K562 (cell line): ENCODE measurements at regions not wholly inside any gene's neighbourhood (a gene's known extent, or its start where the extent isn't known, plus 50 kb on each side); places are given as distances from the start of the nearest gene placed in this dataset.

Experiments
- ATAC-seq: fragments of 200-7000 bp; cut with Tn5 transposase; 3 replicates; pipeline ENCODE4 v1.9.1; 2020; ENCODE audit warnings: moderate library complexity
- BruUV-seq: library from RNA; stranded (reverse); fragments of 400-500 nt; replicated peaks from 2 replicates; lab custom pipeline; 2021; lab: Mats Ljungman, UMichigan
- CTCF ChIA-PET: fragments of 300-600 bp; formaldehyde crosslinking; extraction: SDS; loops from one replicate; lab custom pipeline; 2021; ENCODE audit warnings: low intra/inter-chr PET ratio; lab: Yijun Ruan, JAX
- POLR2A ChIA-PET: fragments of 300-600, 350-650 bp; sonication (Branson Sonifier 250); formaldehyde crosslinking; extraction: SDS; loops from one replicate; lab custom pipeline; 2021; ENCODE audit warnings: antibody characterized with exemption, inconsistent platforms; lab: Yijun Ruan, JAX
- DNase-seq, 4 experiments: peaks; one replicate each; pipeline versions ENCODE4 v3.0.0 to v3.0.0-alpha.2; 2011 to 2018; ENCODE audit warnings: low spot score in 3 of 4, mixed read lengths in 3 of 4; ENCODE audit errors: extremely low read depth in 1 of 4
- FAIRE-seq: peaks from 2 replicates; lab custom pipeline; 2011; peaks lifted over from hg19 to GRCh38; lab: Jason Lieb, UNC
- H2AFZ ChIP-seq: 2 replicates; pipeline ENCODE4 v1.6.0; 2011; ENCODE audit warnings: low read depth, low read length, control low read depth, inconsistent platforms
- H3K27ac ChIP-seq: fragments of 200-600 bp; 3 replicates; pipeline ENCODE4 v1.8.0; 2011; ENCODE audit warnings: low read depth, mild to moderate bottlenecking, control low read depth, inconsistent platforms, low read length, moderate library complexity, mixed read lengths; ENCODE audit errors: extremely low read depth
- H3K27me3 ChIP-seq, 2 experiments: fragments of 300-600 bp in 1 of 2; 2 replicates in 1 of 2; 3 replicates in 1 of 2; pipeline versions ENCODE4 v1.6.0 to v1.8.0; 2011; ENCODE audit warnings: inconsistent platforms in 2 of 2, low read length in 2 of 2, mild to moderate bottlenecking in 1 of 2, mixed read lengths in 1 of 2, moderate library complexity in 1 of 2; ENCODE audit not compliant: control insufficient read depth in 2 of 2, insufficient read depth in 2 of 2
- H3K36me3 ChIP-seq: fragments of 300-600 bp; 3 replicates; pipeline ENCODE4 v1.8.0; 2011; ENCODE audit warnings: mild to moderate bottlenecking, low read length, inconsistent platforms; ENCODE audit not compliant: control insufficient read depth, insufficient read depth
- H3K4me1 ChIP-seq, 2 experiments: fragments of 200-600 bp in 1 of 2; replicated peaks in 1 of 2; 2 replicates in 1 of 2; 3 replicates in 1 of 2; pipeline versions ENCODE4 v1.5.1 to v1.8.0; 2011; ENCODE audit warnings: inconsistent platforms in 2 of 2, low read length in 2 of 2, mild to moderate bottlenecking in 1 of 2, mixed read lengths in 1 of 2, moderate library complexity in 1 of 2; ENCODE audit not compliant: control insufficient read depth in 2 of 2, insufficient read depth in 2 of 2
- H3K4me2 ChIP-seq: 2 replicates; pipeline ENCODE4 v1.6.1; 2011; ENCODE audit warnings: low read length, control low read depth, inconsistent platforms, mixed read lengths; ENCODE audit not compliant: insufficient read depth
- H3K4me3 ChIP-seq: fragments of 200-600 bp; sonication (generic), shearing (Covaris generic); 2 replicates; pipeline ENCODE4 v1.5.1; 2016; ENCODE audit warnings: control low read depth, inconsistent platforms
- H3K79me2 ChIP-seq: fragments of 200-600 bp; 3 replicates; pipeline ENCODE4 v1.8.0; 2011; ENCODE audit warnings: low read length, inconsistent platforms; ENCODE audit not compliant: control insufficient read depth, insufficient read depth
- H3K9ac ChIP-seq, 2 experiments: 2 replicates each; pipeline versions ENCODE4 v1.6.0 to v1.6.1; 2011; ENCODE audit warnings: low read depth in 2 of 2, low read length in 2 of 2, control low read depth in 1 of 2, inconsistent platforms in 1 of 2, mild to moderate bottlenecking in 1 of 2, mixed read lengths in 1 of 2; ENCODE audit not compliant: insufficient read depth in 1 of 2
- H3K9me1 ChIP-seq: one replicate; pipeline ENCODE4 v1.6.0; 2011; ENCODE audit warnings: inconsistent platforms, mild to moderate bottlenecking, low read length, moderate library complexity; ENCODE audit not compliant: control insufficient read depth, insufficient read depth
- H3K9me3 ChIP-seq: replicated peaks from 2 replicates; pipeline ENCODE4 v1.5.1; 2011; ENCODE audit warnings: low read depth, low read length, inconsistent platforms; ENCODE audit not compliant: control insufficient read depth, insufficient read depth
- H4K20me1 ChIP-seq: replicated peaks from 2 replicates; pipeline ENCODE4 v1.6.1; 2011; ENCODE audit warnings: low read length, inconsistent platforms, mixed read lengths; ENCODE audit not compliant: control insufficient read depth, insufficient read depth
- CREB5 ChIP-seq: fragments of 250-450 bp; sonication (Bioruptor Pico); IDR thresholded peaks from 2 replicates; pipeline ENCODE4 v1.5.0; 2020; ENCODE audit warnings: mild to moderate bottlenecking
- CUX1 ChIP-seq: fragments of 200-800 bp; sonication (Bioruptor generic); IDR thresholded peaks from 2 replicates; pipeline ENCODE4 v1.6.1; 2016; ENCODE audit warnings: missing genetic modification characterization, missing compliant biosample characterization
- FOS ChIP-seq: IDR thresholded peaks from 3 replicates; pipeline ENCODE4 v1.6.1; 2011; ENCODE audit not compliant: insufficient read length; ENCODE audit errors: extremely low read depth
- HDAC6 ChIP-seq: IDR thresholded peaks from 2 replicates; pipeline ENCODE4 v1.6.1; 2012; ENCODE audit warnings: low read depth, mild to moderate bottlenecking, control low read depth, inconsistent platforms, low read length, moderate library complexity
- KLF16 ChIP-seq: IDR thresholded peaks from 2 replicates; pipeline ENCODE4 v1.6.1; 2016; ENCODE audit warnings: antibody characterized with exemption
- PCBP1 ChIP-seq: fragments of 200-400 bp; formaldehyde crosslinking; IDR thresholded peaks from 2 replicates; pipeline ENCODE4 v1.6.1; 2018; ENCODE audit warnings: mild to moderate bottlenecking, low read depth, low read length; ENCODE audit not compliant: poor library complexity, severe bottlenecking
- RHOXF2B ChIP-seq: fragments of 250-450 bp; sonication (Bioruptor Pico); conservative IDR thresholded peaks from 2 replicates; pipeline ENCODE4 v1.5.1; 2021
- SMAD2 ChIP-seq: fragments of 150-350 bp; IDR thresholded peaks from 2 replicates; pipeline ENCODE4 v1.6.1; 2014; ENCODE audit warnings: low read depth, mild to moderate bottlenecking, low read length
- TAF1 ChIP-seq: IDR thresholded peaks from 2 replicates; pipeline ENCODE4 v1.6.1; 2011; ENCODE audit warnings: mild to moderate bottlenecking, low read length, moderate library complexity; ENCODE audit not compliant: insufficient read depth, control insufficient read depth, severe bottlenecking; ENCODE audit errors: extremely low read depth
- TARDBP ChIP-seq: fragments of 450-650 bp; IDR thresholded peaks from 2 replicates; pipeline ENCODE4 v1.6.1; 2016
- ZBTB9 ChIP-seq: fragments of 450-650 bp; formaldehyde crosslinking; IDR thresholded peaks from 2 replicates; pipeline ENCODE4 v1.4.0; 2020; ENCODE audit warnings: mild to moderate bottlenecking, moderate library complexity
- ZNF696 ChIP-seq: fragments of 250-450 bp; sonication (Bioruptor Pico); conservative IDR thresholded peaks from 2 replicates; pipeline ENCODE4 v1.4.0; 2020; ENCODE audit warnings: mild to moderate bottlenecking, moderate library complexity
- WGBS: fragments of 100-300 bp; shearing (Covaris generic); methylation state at CpG from one replicate; pipeline ENCODE4 v1.1.6; 2016; ENCODE audit warnings: low coverage, mixed read lengths; ENCODE audit not compliant: insufficient coverage; ENCODE audit errors: missing lambda C conversion rate; 5-methylcytosine and 5-hydroxymethylcytosine counted together
- in situ Hi-C: fragments of 300-500 bp; cut with MboI; formaldehyde crosslinking; loops from 4 replicates; pipeline ENCODE4 v1.15.0; 2018; ENCODE audit warnings: inconsistent platforms, mixed read lengths
- intact Hi-C: fragments of 100-400 bp; cut with micrococcal nuclease; formaldehyde crosslinking; loops from 2 replicates; pipeline ENCODE4 v1.14.2; 2022

- Histone ChIP-seq H3K27me3 (peaks cover 14 to 30% of the 10 kb centered on the region in 2 experiments; a peak in 3 of 5 replicates), H3K4me2 (no peak overlapping the region), H3K36me3 (no peaks in the 10 kb centered on the region), H3K9ac (no peak overlapping the region), H3K27ac (no peak overlapping the region), H3K4me3 (no peak overlapping the region), H3K79me2 (no peaks in the 10 kb centered on the region), H4K20me1 (0 out of 2 replicates have a peak, but pooled peaks cover 4% of the 10 kb centered on the region), H3K9me1 (no peaks in the 10 kb centered on the region), H3K4me1 (no peaks in the 10 kb centered on the region), H3K9me3 (no peaks in the 10 kb centered on the region), H2AFZ (no peak overlapping the region)
- CTCF ChIA-PET, result no interaction called here
- in situ Hi-C loops, result no loop called here
- WGBS, result 1% methylated on average over 6 of the region's 6 CpGs
- BruUV-seq, result no TSS peak
- FAIRE-seq (no peak), DNase-seq (no peak), ATAC-seq (no peak)
- TF ChIP-seq PCBP1, result no peak
- no peak for TF ChIP-seq FOS
- no peak for TF ChIP-seq ZBTB9 (CRISPR knock-in tag)
- no peak for TF ChIP-seq SMAD2
- TF ChIP-seq TAF1, result no peak
- TF ChIP-seq KLF16, result no peak
- TF ChIP-seq HDAC6, result no peak
- no peak for TF ChIP-seq CUX1 (CRISPR knock-in tag)
- no peak for TF ChIP-seq RHOXF2B
- no peak for TF ChIP-seq ZNF696 (CRISPR knock-in tag)
- no peak for TF ChIP-seq TARDBP
- no peak for TF ChIP-seq CREB5
- POLR2A ChIA-PET, result interaction anchor here (1.1 to 1.4 kb wide), 2 partner anchors 8 to 11 kb away, joined by 3 to 4 read pairs; no protein-coding TSS in a partner anchor
- intact Hi-C loops, result no loop called here
These were observed 324.7 kb downstream of the ACTR3B start for GRCh38 chr7:153084278-153084677.
